K562 (cell line): ENCODE measurements at regions not wholly inside any gene's neighbourhood (a gene's known extent, or its start where the extent isn't known, plus 50 kb on each side); places are given as distances from the start of the nearest gene placed in this dataset.

ENCODE experiments used
- ATAC-seq: fragments of 200-7000 bp; cut with Tn5 transposase; 3 replicates; pipeline ENCODE4 v1.9.1; 2020; ENCODE audit warnings: moderate library complexity
- BruUV-seq: library from RNA; stranded (reverse); fragments of 400-500 nt; replicated peaks from 2 replicates; lab custom pipeline; 2021; lab: Mats Ljungman, UMichigan
- CTCF ChIA-PET: fragments of 300-600 bp; formaldehyde crosslinking; extraction: SDS; loops from one replicate; lab custom pipeline; 2021; ENCODE audit warnings: low intra/inter-chr PET ratio; lab: Yijun Ruan, JAX
- POLR2A ChIA-PET: fragments of 300-600, 350-650 bp; sonication (Branson Sonifier 250); formaldehyde crosslinking; extraction: SDS; loops from one replicate; lab custom pipeline; 2021; ENCODE audit warnings: antibody characterized with exemption, inconsistent platforms; lab: Yijun Ruan, JAX
- DNase-seq, 4 experiments: peaks; one replicate each; pipeline versions ENCODE4 v3.0.0 to v3.0.0-alpha.2; 2011 to 2018; ENCODE audit warnings: low spot score in 3 of 4, mixed read lengths in 3 of 4; ENCODE audit errors: extremely low read depth in 1 of 4
- FAIRE-seq: peaks from 2 replicates; lab custom pipeline; 2011; peaks lifted over from hg19 to GRCh38; lab: Jason Lieb, UNC
- H2AFZ ChIP-seq: 2 replicates; pipeline ENCODE4 v1.6.0; 2011; ENCODE audit warnings: low read depth, low read length, control low read depth, inconsistent platforms
- H3K27ac ChIP-seq: fragments of 200-600 bp; 3 replicates; pipeline ENCODE4 v1.8.0; 2011; ENCODE audit warnings: low read depth, mild to moderate bottlenecking, control low read depth, inconsistent platforms, low read length, moderate library complexity, mixed read lengths; ENCODE audit errors: extremely low read depth
- H3K27me3 ChIP-seq, 2 experiments: fragments of 300-600 bp in 1 of 2; 2 replicates in 1 of 2; 3 replicates in 1 of 2; pipeline versions ENCODE4 v1.6.0 to v1.8.0; 2011; ENCODE audit warnings: inconsistent platforms in 2 of 2, low read length in 2 of 2, mild to moderate bottlenecking in 1 of 2, mixed read lengths in 1 of 2, moderate library complexity in 1 of 2; ENCODE audit not compliant: control insufficient read depth in 2 of 2, insufficient read depth in 2 of 2
- H3K36me3 ChIP-seq: fragments of 300-600 bp; 3 replicates; pipeline ENCODE4 v1.8.0; 2011; ENCODE audit warnings: mild to moderate bottlenecking, low read length, inconsistent platforms; ENCODE audit not compliant: control insufficient read depth, insufficient read depth
- H3K4me1 ChIP-seq, 2 experiments: fragments of 200-600 bp in 1 of 2; replicated peaks in 1 of 2; 2 replicates in 1 of 2; 3 replicates in 1 of 2; pipeline versions ENCODE4 v1.5.1 to v1.8.0; 2011; ENCODE audit warnings: inconsistent platforms in 2 of 2, low read length in 2 of 2, mild to moderate bottlenecking in 1 of 2, mixed read lengths in 1 of 2, moderate library complexity in 1 of 2; ENCODE audit not compliant: control insufficient read depth in 2 of 2, insufficient read depth in 2 of 2
- H3K4me2 ChIP-seq: 2 replicates; pipeline ENCODE4 v1.6.1; 2011; ENCODE audit warnings: low read length, control low read depth, inconsistent platforms, mixed read lengths; ENCODE audit not compliant: insufficient read depth
- H3K4me3 ChIP-seq: fragments of 200-600 bp; sonication (generic), shearing (Covaris generic); 2 replicates; pipeline ENCODE4 v1.5.1; 2016; ENCODE audit warnings: control low read depth, inconsistent platforms
- H3K79me2 ChIP-seq: fragments of 200-600 bp; 3 replicates; pipeline ENCODE4 v1.8.0; 2011; ENCODE audit warnings: low read length, inconsistent platforms; ENCODE audit not compliant: control insufficient read depth, insufficient read depth
- H3K9ac ChIP-seq, 2 experiments: 2 replicates each; pipeline versions ENCODE4 v1.6.0 to v1.6.1; 2011; ENCODE audit warnings: low read depth in 2 of 2, low read length in 2 of 2, control low read depth in 1 of 2, inconsistent platforms in 1 of 2, mild to moderate bottlenecking in 1 of 2, mixed read lengths in 1 of 2; ENCODE audit not compliant: insufficient read depth in 1 of 2
- H3K9me1 ChIP-seq: one replicate; pipeline ENCODE4 v1.6.0; 2011; ENCODE audit warnings: inconsistent platforms, mild to moderate bottlenecking, low read length, moderate library complexity; ENCODE audit not compliant: control insufficient read depth, insufficient read depth
- H3K9me3 ChIP-seq: replicated peaks from 2 replicates; pipeline ENCODE4 v1.5.1; 2011; ENCODE audit warnings: low read depth, low read length, inconsistent platforms; ENCODE audit not compliant: control insufficient read depth, insufficient read depth
- H4K20me1 ChIP-seq: replicated peaks from 2 replicates; pipeline ENCODE4 v1.6.1; 2011; ENCODE audit warnings: low read length, inconsistent platforms, mixed read lengths; ENCODE audit not compliant: control insufficient read depth, insufficient read depth
- ARID4B ChIP-seq: sonication (generic); formaldehyde crosslinking; IDR thresholded peaks from 2 replicates; pipeline ENCODE4 v1.8.0; 2022; ENCODE audit warnings: mild to moderate bottlenecking, missing genetic modification reagents
- BRD4 ChIP-seq: fragments of 200-600 bp; sonication (generic); IDR thresholded peaks from 2 replicates; pipeline ENCODE4 v1.6.1; 2017; ENCODE audit warnings: inconsistent platforms
- FOS ChIP-seq: IDR thresholded peaks from 3 replicates; pipeline ENCODE4 v1.6.1; 2011; ENCODE audit not compliant: insufficient read length; ENCODE audit errors: extremely low read depth
- FOSL1 ChIP-seq: fragments of 200-800 bp; sonication (Bioruptor generic); conservative IDR thresholded peaks from 2 replicates; pipeline ENCODE4 v1.6.1; 2016; ENCODE audit warnings: missing genetic modification characterization, missing compliant biosample characterization
- FOXA1 ChIP-seq: fragments of 450-650 bp; IDR thresholded peaks from 2 replicates; pipeline ENCODE4 v1.6.1; 2016; ENCODE audit warnings: mild to moderate bottlenecking, borderline replicate concordance
- MNT ChIP-seq, 2 experiments: fragments of 450-650 bp; conservative IDR thresholded peaks; 2 replicates each; pipeline ENCODE4 v1.6.1; 2017; ENCODE audit warnings: mild to moderate bottlenecking in 2 of 2, moderate library complexity in 2 of 2
- RBM14 ChIP-seq: fragments of 200-400 bp; formaldehyde crosslinking; IDR thresholded peaks from 2 replicates; pipeline ENCODE4 v1.6.1; 2018; ENCODE audit warnings: low read depth, mild to moderate bottlenecking, low read length, moderate library complexity, borderline replicate concordance; ENCODE audit not compliant: insufficient read depth
- SREBF2 ChIP-seq: sonication (generic); formaldehyde crosslinking; IDR thresholded peaks from 2 replicates; pipeline ENCODE4 v1.4.0; 2020; ENCODE audit warnings: mild to moderate bottlenecking, missing genetic modification reagents
- TSC22D4 ChIP-seq: fragments of 450-650 bp; IDR thresholded peaks from 2 replicates; pipeline ENCODE4 v1.6.1; 2016; ENCODE audit warnings: missing genetic modification characterization, missing biosample characterization, control low read depth
- U2AF2 ChIP-seq: fragments of 200-400 bp; formaldehyde crosslinking; optimal IDR thresholded peaks from 2 replicates; pipeline ENCODE3; 2017; ENCODE audit warnings: low read depth, mild to moderate bottlenecking, low read length
- UBTF ChIP-seq, 2 experiments: IDR thresholded peaks; 2 replicates each; pipeline ENCODE4 v1.6.1; 2012; ENCODE audit warnings: improper control_type of control experiment in 2 of 2, low read depth in 2 of 2, low read length in 2 of 2, borderline replicate concordance in 1 of 2
- ZBTB17 ChIP-seq: fragments of 450-650 bp; formaldehyde crosslinking; IDR thresholded peaks from 2 replicates; pipeline ENCODE4 v1.4.0; 2020; ENCODE audit warnings: mild to moderate bottlenecking
- ZBTB9 ChIP-seq: fragments of 450-650 bp; formaldehyde crosslinking; IDR thresholded peaks from 2 replicates; pipeline ENCODE4 v1.4.0; 2020; ENCODE audit warnings: mild to moderate bottlenecking, moderate library complexity
- ZNF212 ChIP-seq: fragments of 450-650 bp; formaldehyde crosslinking; IDR thresholded peaks from 2 replicates; pipeline ENCODE4 v1.4.0; 2020; ENCODE audit warnings: mild to moderate bottlenecking
- WGBS: fragments of 100-300 bp; shearing (Covaris generic); methylation state at CpG from one replicate; pipeline ENCODE4 v1.1.6; 2016; ENCODE audit warnings: low coverage, mixed read lengths; ENCODE audit not compliant: insufficient coverage; ENCODE audit errors: missing lambda C conversion rate; 5-methylcytosine and 5-hydroxymethylcytosine counted together
- in situ Hi-C: fragments of 300-500 bp; cut with MboI; formaldehyde crosslinking; loops from 4 replicates; pipeline ENCODE4 v1.15.0; 2018; ENCODE audit warnings: inconsistent platforms, mixed read lengths
- intact Hi-C: fragments of 100-400 bp; cut with micrococcal nuclease; formaldehyde crosslinking; loops from 2 replicates; pipeline ENCODE4 v1.14.2; 2022

- Histone ChIP-seq H3K27ac (no peak overlapping the region), H3K27me3 (no peaks in the 10 kb centered on the region), H3K4me3 (no peak overlapping the region), H3K4me2 (no peak overlapping the region), H3K9me1 (no peaks in the 10 kb centered on the region), H2AFZ (no peak overlapping the region), H3K9me3 (no peaks in the 10 kb centered on the region; the same call in 1 of the 2 replicates), H3K9ac (no peak overlapping the region), H3K36me3 (no peaks in the 10 kb centered on the region), H4K20me1 (no peaks in the 10 kb centered on the region), H3K79me2 (no peaks in the 10 kb centered on the region), H3K4me1 (no peaks in the 10 kb centered on the region)
- BruUV-seq: no TSS peak
- ATAC-seq (no peak), DNase-seq (no peak), FAIRE-seq (no peak)
- CTCF ChIA-PET: no interaction called here
- in situ Hi-C loops: no loop called here
- POLR2A ChIA-PET: no interaction called here
- intact Hi-C loops: no loop called here
- 6% methylated on average over 1 of the region's 1 CpG for WGBS
- TF ChIP-seq ARID4B (CRISPR knock-in tag) (no peak), SREBF2 (no peak), RBM14 (no peak), UBTF (IDR thresholded peaks at IDR 0.05; ENCODE audit: borderline replicate concordance in 1 of 2, low read depth in 2 of 2, low read length in 2 of 2) (no peak), FOS (no peak), BRD4 (no peak), FOSL1 (no peak), TSC22D4 (no peak), ZNF212 (CRISPR knock-in tag) (no peak), MNT (conservative IDR thresholded peaks at IDR 0.05) (no peak), FOXA1 (no peak), U2AF2 (no peak), ZBTB9 (CRISPR knock-in tag) (no peak), ZBTB17 (CRISPR knock-in tag) (no peak)
Measured at GRCh38 chr17:71682174-71682494, 438.7 kb upstream of the SOX9 start.
